Smooth muscle cell (in vitro differentiated cells): ENCODE measurements at regions not wholly inside any gene's neighbourhood (a gene's known extent, or its start where the extent isn't known, plus 50 kb on each side); places are given as distances from the start of the nearest gene placed in this dataset.
A peak's percentile ranks its signal among the peaks of the same experiment; 100 is the strongest.

ENCODE experiments used
- DNase-seq: peaks from one replicate; lab custom pipeline; 2025; ENCODE audit not compliant: unreplicated experiment; lab: John Stamatoyannopoulos, UW
- H2AFZ ChIP-seq: fragments of 200-600 bp; sonication (generic); 2 replicates; pipeline ENCODE4 v1.6.0; 2016; ENCODE audit warnings: antibody characterized with exemption, low read depth, mild to moderate bottlenecking
- H3F3A ChIP-seq: fragments of 200-600 bp; sonication (generic); 2 replicates; pipeline ENCODE4 v1.6.0; 2017; ENCODE audit warnings: antibody characterized with exemption, low read depth
- H3K27ac ChIP-seq: fragments of 200-600 bp; sonication (generic); 2 replicates; pipeline ENCODE4 v1.5.1; 2016; ENCODE audit warnings: low read depth, mild to moderate bottlenecking
- H3K27me3 ChIP-seq: fragments of 200-600 bp; sonication (generic); 2 replicates; pipeline ENCODE4 v1.6.1; 2016; ENCODE audit warnings: low read depth, mild to moderate bottlenecking
- H3K36me3 ChIP-seq: fragments of 200-600 bp; sonication (generic); 2 replicates; pipeline ENCODE4 v1.5.1; 2016; ENCODE audit warnings: low read depth
- H3K4me1 ChIP-seq: fragments of 200-600 bp; sonication (generic); 2 replicates; pipeline ENCODE4 v1.5.1; 2016; ENCODE audit warnings: low read depth
- H3K4me2 ChIP-seq: fragments of 200-600 bp; sonication (generic); 2 replicates; pipeline ENCODE4 v1.6.0; 2016; ENCODE audit warnings: mild to moderate bottlenecking
- H3K4me3 ChIP-seq: fragments of 200-600 bp; sonication (generic); 2 replicates; pipeline ENCODE4 v1.5.1; 2016; ENCODE audit warnings: mild to moderate bottlenecking
- H3K79me2 ChIP-seq: fragments of 200-600 bp; sonication (generic); 2 replicates; pipeline ENCODE4 v1.6.0; 2016; ENCODE audit warnings: low read depth, mild to moderate bottlenecking
- H3K9ac ChIP-seq: fragments of 200-600 bp; sonication (generic); 2 replicates; pipeline ENCODE4 v1.6.0; 2016; ENCODE audit warnings: low read depth
- H3K9me3 ChIP-seq: fragments of 200-600 bp; sonication (generic); replicated peaks from 2 replicates; pipeline ENCODE4 v1.5.1; 2016; ENCODE audit warnings: low read depth
- H4K20me1 ChIP-seq: fragments of 200-600 bp; sonication (generic); 2 replicates; pipeline ENCODE4 v1.6.0; 2016; ENCODE audit warnings: low read depth
- WGBS: methylation state at CpG from one replicate; pipeline ENCODE4 v1.1.7; 2016; ENCODE audit warnings: low lambda C conversion rate; 5-methylcytosine and 5-hydroxymethylcytosine counted together
- TF ChIP-seq, protein P1 (sequence below): fragments of 200-600 bp; sonication (generic); IDR thresholded peaks from 2 replicates; pipeline ENCODE4 v1.5.1; 2017; ENCODE audit warnings: borderline replicate concordance, mild to moderate bottlenecking, antibody characterized with exemption; ENCODE audit not compliant: insufficient read depth, poor library complexity, severe bottlenecking

DNA sequence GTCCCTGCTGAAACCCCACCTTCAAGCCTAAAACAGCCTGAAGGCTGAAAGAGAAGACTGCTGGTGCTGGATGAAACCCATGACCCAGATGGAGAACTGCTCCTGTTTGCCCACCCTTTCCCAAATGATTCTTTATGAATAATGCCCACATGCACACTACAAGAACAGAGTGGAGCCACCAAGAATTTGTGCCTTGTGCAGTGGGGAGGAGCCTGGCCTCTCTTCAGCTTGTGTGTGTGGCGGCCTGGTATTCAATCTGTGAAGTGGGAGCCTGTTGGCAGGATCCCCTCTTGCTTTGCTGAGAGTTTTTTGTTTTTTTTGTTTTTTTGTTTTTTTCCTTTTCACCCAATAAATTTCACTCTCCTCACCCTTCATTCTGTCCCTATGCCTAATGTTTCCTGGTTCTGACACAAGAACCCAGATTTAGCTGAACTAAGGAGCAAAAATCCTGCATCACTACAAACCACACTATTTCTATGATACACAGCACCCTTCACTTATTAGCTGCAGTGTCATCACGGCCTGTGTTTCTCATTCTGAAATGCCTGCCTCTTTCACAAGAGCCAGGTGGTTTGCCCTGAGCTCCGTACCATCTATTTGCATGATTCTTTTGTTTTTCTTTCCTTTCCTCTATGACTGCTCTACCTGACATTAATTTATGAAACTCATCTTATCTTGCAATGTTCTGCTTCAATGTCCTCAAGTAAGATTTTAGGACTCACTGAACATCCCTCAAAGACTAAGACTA is 585.5 kb upstream of the ATXN7L3B start:
- TF ChIP-seq, protein P1, sequence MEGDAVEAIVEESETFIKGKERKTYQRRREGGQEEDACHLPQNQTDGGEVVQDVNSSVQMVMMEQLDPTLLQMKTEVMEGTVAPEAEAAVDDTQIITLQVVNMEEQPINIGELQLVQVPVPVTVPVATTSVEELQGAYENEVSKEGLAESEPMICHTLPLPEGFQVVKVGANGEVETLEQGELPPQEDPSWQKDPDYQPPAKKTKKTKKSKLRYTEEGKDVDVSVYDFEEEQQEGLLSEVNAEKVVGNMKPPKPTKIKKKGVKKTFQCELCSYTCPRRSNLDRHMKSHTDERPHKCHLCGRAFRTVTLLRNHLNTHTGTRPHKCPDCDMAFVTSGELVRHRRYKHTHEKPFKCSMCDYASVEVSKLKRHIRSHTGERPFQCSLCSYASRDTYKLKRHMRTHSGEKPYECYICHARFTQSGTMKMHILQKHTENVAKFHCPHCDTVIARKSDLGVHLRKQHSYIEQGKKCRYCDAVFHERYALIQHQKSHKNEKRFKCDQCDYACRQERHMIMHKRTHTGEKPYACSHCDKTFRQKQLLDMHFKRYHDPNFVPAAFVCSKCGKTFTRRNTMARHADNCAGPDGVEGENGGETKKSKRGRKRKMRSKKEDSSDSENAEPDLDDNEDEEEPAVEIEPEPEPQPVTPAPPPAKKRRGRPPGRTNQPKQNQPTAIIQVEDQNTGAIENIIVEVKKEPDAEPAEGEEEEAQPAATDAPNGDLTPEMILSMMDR = no peak
- H3K9ac ChIP-seq = no peak overlapping the region
- no peaks in the 10 kb centered on the region for H3K27me3 ChIP-seq
- H2AFZ ChIP-seq = no peak overlapping the region
- no peaks in the 10 kb centered on the region for H3K9me3 ChIP-seq
- peaks cover 13% of the 10 kb centered on the region for H3K4me1 ChIP-seq
- no peak overlapping the region for H3K4me3 ChIP-seq
- no peaks in the 10 kb centered on the region for H3F3A ChIP-seq
- no peaks in the 10 kb centered on the region for H3K36me3 ChIP-seq
- no peak for DNase-seq
- WGBS = 96% methylated on average over 3 of the region's 3 CpGs
- no peak overlapping the region for H3K4me2 ChIP-seq
- H3K79me2 ChIP-seq = no peaks in the 10 kb centered on the region
- H3K27ac ChIP-seq = no peak overlapping the region
- no peaks in the 10 kb centered on the region for H4K20me1 ChIP-seq

DNA sequence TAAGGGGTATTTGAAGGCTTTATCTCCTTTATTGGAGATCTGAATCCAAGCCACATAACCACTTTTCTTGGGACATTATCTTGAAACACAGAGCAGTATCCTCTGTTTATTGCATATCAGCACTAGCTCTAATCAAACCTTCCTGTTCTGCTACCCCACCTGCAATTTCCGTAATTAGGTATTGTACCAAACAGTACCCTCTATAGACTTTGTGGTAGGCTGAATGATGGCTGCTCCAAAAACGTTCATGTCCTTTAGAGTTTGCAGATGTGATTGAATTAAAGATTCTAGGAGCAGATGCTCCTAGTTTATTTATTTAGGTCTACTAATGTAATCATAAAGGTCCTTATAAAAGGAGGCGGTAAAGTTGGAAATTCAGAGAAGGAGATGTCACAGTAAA is 573.0 kb upstream of the ATXN7L3B start:
- TF ChIP-seq, protein P1 = no peak
- Histone ChIP-seq H3K79me2 (no peaks in the 10 kb centered on the region), H3K4me3 (no peak overlapping the region), H4K20me1 (no peaks in the 10 kb centered on the region), H3K27me3 (no peaks in the 10 kb centered on the region), H3K4me2 (no peak overlapping the region), H3K9ac (no peak overlapping the region), H3K36me3 (no peaks in the 10 kb centered on the region), H3K27ac (no peak overlapping the region), H3F3A (no peaks in the 10 kb centered on the region), H3K9me3 (no peaks in the 10 kb centered on the region), H2AFZ (no peak overlapping the region), H3K4me1 (no peaks in the 10 kb centered on the region)
- 85% methylated on average over 3 of the region's 3 CpGs for WGBS
- no peak for DNase-seq

DNA sequence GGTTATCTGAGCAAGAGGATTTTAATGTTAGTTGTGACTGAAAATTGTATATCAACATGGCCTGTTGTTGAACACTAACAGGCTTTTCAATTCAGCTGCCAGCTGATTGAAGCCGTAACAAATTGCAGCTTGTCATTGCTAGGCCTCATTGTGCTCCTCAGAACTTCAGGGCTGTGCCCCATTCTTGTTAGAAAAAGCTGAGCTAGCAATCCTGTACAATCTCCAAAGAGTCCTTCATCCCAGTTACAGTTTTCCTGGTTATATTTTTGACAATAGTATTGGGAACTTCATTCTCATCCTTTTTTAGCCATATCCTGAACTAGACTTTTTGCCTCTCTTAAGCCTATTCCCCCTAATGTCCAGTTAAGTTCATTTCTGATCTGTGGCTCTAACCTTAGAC is 564.1 kb upstream of the ATXN7L3B start:
- Histone ChIP-seq H3K4me1 (no peaks in the 10 kb centered on the region), H2AFZ (peak overlapping the region; percentile 57), H3K27ac (no peak overlapping the region)

More for the DNA sequence above, 564.1 kb upstream of the ATXN7L3B start:
- Histone ChIP-seq H3K36me3 (no peaks in the 10 kb centered on the region), H3K79me2 (no peaks in the 10 kb centered on the region), H3K27me3 (no peaks in the 10 kb centered on the region), H4K20me1 (no peaks in the 10 kb centered on the region), H3K9me3 (no peaks in the 10 kb centered on the region), H3K4me2 (no peak overlapping the region), H3K4me3 (no peak overlapping the region), H3F3A (no peaks in the 10 kb centered on the region), H3K9ac (no peak overlapping the region)
- 95% methylated on average over 1 of the region's 1 CpG for WGBS
- TF ChIP-seq, protein P1 = no peak
- DNase-seq = no peak
